Muscle layer of colon (tissue), 2 donors: ENCODE measurements at regions not wholly inside any gene's neighbourhood (a gene's known extent, or its start where the extent isn't known, plus 50 kb on each side); places are given as distances from the start of the nearest gene placed in this dataset.
"Not testable (repeated sequence)": the region's sequence is repeated elsewhere in the genome, so short reads cannot be mapped to it uniquely, and the experiment has no call there.

Experiments
- H3K27ac ChIP-seq: one replicate; pipeline ENCODE4 v1.7.0; 2013; ENCODE audit warnings: low read depth, mild to moderate bottlenecking, low read length, moderate library complexity
- H3K27me3 ChIP-seq, 2 donors: one replicate each; pipeline ENCODE4 v1.7.0; 2013; ENCODE audit warnings: low read length in 2 of 2, mild to moderate bottlenecking in 2 of 2; ENCODE audit not compliant: insufficient read depth in 2 of 2, control insufficient read depth in 1 of 2
- H3K36me3 ChIP-seq: one replicate; pipeline ENCODE4 v1.7.0; 2013; ENCODE audit warnings: mild to moderate bottlenecking, low read length; ENCODE audit not compliant: insufficient read depth
- H3K4me1 ChIP-seq: one replicate; pipeline ENCODE4 v1.7.0; 2013; ENCODE audit warnings: mild to moderate bottlenecking, low read length; ENCODE audit not compliant: insufficient read depth
- H3K4me3 ChIP-seq, 2 donors: one replicate each; pipeline ENCODE4 v1.7.0; 2013; ENCODE audit warnings: low read length in 2 of 2, low read depth in 1 of 2, mild to moderate bottlenecking in 1 of 2, moderate library complexity in 1 of 2
- H3K9ac ChIP-seq: one replicate; pipeline ENCODE4 v1.7.0; 2013; ENCODE audit warnings: low read length
- H3K9me3 ChIP-seq: one replicate; pipeline ENCODE4 v1.7.0; 2013; ENCODE audit warnings: mild to moderate bottlenecking, low read length
- donor health status: abdominal sarcoma.
- donor health status: Adenocarcinoma of cecum.

GRCh38 chr6:141824350-141824749, 308.4 kb upstream of the GJE1 start:
- H3K36me3 ChIP-seq, result no peaks in the 10 kb centered on the region
- H3K27ac ChIP-seq, result no peak overlapping the region
- no peak overlapping the region for H3K4me3 ChIP-seq
- H3K9me3 ChIP-seq, result no peaks in the 10 kb centered on the region
- H3K27me3 ChIP-seq, result no peaks in the 10 kb centered on the region
- H3K4me1 ChIP-seq, result no peaks in the 10 kb centered on the region
- no peak overlapping the region for H3K9ac ChIP-seq

- not testable (repeated sequence) for H3K9ac ChIP-seq, H3K27ac ChIP-seq, H3K36me3 ChIP-seq, H3K27me3 ChIP-seq, H3K4me3 ChIP-seq, H3K9me3 ChIP-seq, H3K4me1 ChIP-seq
Observed at GRCh38 chr6:141815039-141815438, 317.7 kb upstream of the GJE1 start.

GRCh38 chr6:141809901-141810300, 322.8 kb upstream of the GJE1 start:
- Histone ChIP-seq H3K4me3 (no peak overlapping the region), H3K4me1 (no peaks in the 10 kb centered on the region), H3K9ac (no peak overlapping the region), H3K27me3 (no peaks in the 10 kb centered on the region), H3K36me3 (no peaks in the 10 kb centered on the region), H3K27ac (no peak overlapping the region), H3K9me3 (no peaks in the 10 kb centered on the region)

GRCh38 chr6:141808662-141809061, 324.1 kb upstream of the GJE1 start:
- H3K27ac ChIP-seq, result no peak overlapping the region
- no peaks in the 10 kb centered on the region for H3K4me1 ChIP-seq
- no peaks in the 10 kb centered on the region for H3K9me3 ChIP-seq
- H3K36me3 ChIP-seq, result no peaks in the 10 kb centered on the region
- no peaks in the 10 kb centered on the region for H3K27me3 ChIP-seq
- H3K9ac ChIP-seq, result no peak overlapping the region
- H3K4me3 ChIP-seq, result no peak overlapping the region

GRCh38 chr6:141800973-141801372, 331.8 kb upstream of the GJE1 start:
- not testable (repeated sequence) for H3K4me3 ChIP-seq, H3K4me1 ChIP-seq, H3K36me3 ChIP-seq, H3K9ac ChIP-seq, H3K9me3 ChIP-seq, H3K27ac ChIP-seq, H3K27me3 ChIP-seq

GRCh38 chr6:141790921-141791320, 341.8 kb upstream of the GJE1 start:
- Histone ChIP-seq H3K4me1 (no peaks in the 10 kb centered on the region), H3K27me3 (no peaks in the 10 kb centered on the region)

GRCh38 chr6:141788096-141788495, 344.6 kb upstream of the GJE1 start:
- Histone ChIP-seq H3K9ac (no peak overlapping the region), H3K9me3 (no peaks in the 10 kb centered on the region), H3K4me3 (no peak overlapping the region), H3K27me3 (no peaks in the 10 kb centered on the region), H3K36me3 (no peaks in the 10 kb centered on the region), H3K4me1 (no peaks in the 10 kb centered on the region), H3K27ac (no peak overlapping the region)

More at GRCh38 chr6:141790921-141791320, 341.8 kb upstream of the GJE1 start:
- H3K9me3 ChIP-seq, result no peaks in the 10 kb centered on the region
- H3K27ac ChIP-seq, result no peak overlapping the region
- no peak overlapping the region for H3K9ac ChIP-seq
- H3K4me3 ChIP-seq, result no peak overlapping the region
- no peaks in the 10 kb centered on the region for H3K36me3 ChIP-seq

GRCh38 chr6:141783585-141783984, 349.1 kb upstream of the GJE1 start:
- H3K27ac ChIP-seq, result no peak overlapping the region
- H3K4me3 ChIP-seq, result no peak overlapping the region
- no peaks in the 10 kb centered on the region for H3K27me3 ChIP-seq
- no peaks in the 10 kb centered on the region for H3K36me3 ChIP-seq
- H3K9me3 ChIP-seq, result no peaks in the 10 kb centered on the region
- H3K4me1 ChIP-seq, result no peaks in the 10 kb centered on the region
- H3K9ac ChIP-seq, result no peak overlapping the region

- no peaks in the 10 kb centered on the region for H3K4me1 ChIP-seq
- H3K9me3 ChIP-seq, result no peaks in the 10 kb centered on the region
- no peak overlapping the region for H3K4me3 ChIP-seq
- H3K36me3 ChIP-seq, result no peaks in the 10 kb centered on the region
- H3K27ac ChIP-seq, result no peak overlapping the region
- H3K9ac ChIP-seq, result no peak overlapping the region
- no peaks in the 10 kb centered on the region for H3K27me3 ChIP-seq
Observed at GRCh38 chr6:141780296-141780695, 352.4 kb upstream of the GJE1 start.

- Histone ChIP-seq H3K4me3 (no peak overlapping the region), H3K4me1 (no peaks in the 10 kb centered on the region), H3K9ac (no peak overlapping the region), H3K9me3 (no peaks in the 10 kb centered on the region), H3K27me3 (no peaks in the 10 kb centered on the region), H3K36me3 (no peaks in the 10 kb centered on the region), H3K27ac (no peak overlapping the region)
Observed at GRCh38 chr6:141764388-141764787, 368.3 kb upstream of the GJE1 start.

- no peak overlapping the region for H3K9ac ChIP-seq
- H3K4me1 ChIP-seq, result no peaks in the 10 kb centered on the region
- H3K27ac ChIP-seq, result no peak overlapping the region
- no peak overlapping the region for H3K4me3 ChIP-seq
- H3K9me3 ChIP-seq, result no peaks in the 10 kb centered on the region
- H3K27me3 ChIP-seq, result no peaks in the 10 kb centered on the region
- H3K36me3 ChIP-seq, result no peaks in the 10 kb centered on the region
Observed at GRCh38 chr6:141758430-141758829, 374.3 kb upstream of the GJE1 start.

GRCh38 chr6:141753180-141753579, 379.5 kb upstream of the GJE1 start:
- Histone ChIP-seq H3K4me3 (no peak overlapping the region), H3K9me3 (no peaks in the 10 kb centered on the region), H3K36me3 (no peaks in the 10 kb centered on the region), H3K27ac (no peak overlapping the region), H3K4me1 (no peaks in the 10 kb centered on the region), H3K9ac (no peak overlapping the region), H3K27me3 (no peaks in the 10 kb centered on the region)
